ENCODE measurements at regions not wholly inside any gene's neighbourhood (a gene's known extent, or its start where the extent isn't known, plus 50 kb on each side); places are given as distances from the start of the nearest gene placed in this dataset.

- peaks cover 12% of the 10 kb centered on the region for H3K9me3 Mint-ChIP-seq
- H3K4me1 Mint-ChIP-seq (ENCODE audit: unreplicated experiment) = no peaks in the 10 kb centered on the region
- no peak for TF ChIP-seq CTCF (conservative IDR thresholded peaks at IDR 0.05)
- H3K27ac Mint-ChIP-seq = no peak overlapping the region
- DNase-seq (ENCODE audit: extremely low spot score, unreplicated experiment) = no peak
- H3K36me3 Mint-ChIP-seq = no peaks in the 10 kb centered on the region
- no peak overlapping the region for H3K4me3 Mint-ChIP-seq
- no peaks in the 10 kb centered on the region for H3K27me3 Mint-ChIP-seq
Observed at GRCh38 chr6:51323056-51323455, 504.4 kb downstream of the TFAP2B start.

DNA sequence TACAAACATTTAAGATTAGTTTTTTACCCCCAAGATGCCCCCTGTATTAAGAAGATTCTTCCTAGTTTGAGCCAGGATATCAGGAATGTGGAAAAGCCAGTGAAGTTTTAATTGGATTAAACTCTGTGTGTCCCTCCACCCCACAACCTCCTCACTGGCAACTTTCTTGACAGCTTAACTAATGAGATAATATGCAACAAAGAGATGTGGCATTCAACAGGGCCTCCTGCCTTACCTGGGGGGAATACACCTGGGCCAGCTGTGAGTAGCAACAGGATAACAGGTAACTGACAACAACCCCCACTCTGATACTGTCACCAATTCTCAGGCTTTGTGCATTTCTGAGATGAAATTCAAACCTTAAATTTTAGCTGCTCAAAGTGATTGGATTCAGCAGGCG, 512.3 kb downstream of the TFAP2B start:
- H3K9me3 Mint-ChIP-seq = no peaks in the 10 kb centered on the region
- peak overlapping the region; percentile 2 for H3K4me3 Mint-ChIP-seq
- H3K27me3 Mint-ChIP-seq = no peaks in the 10 kb centered on the region
- TF ChIP-seq CTCF (conservative IDR thresholded peaks at IDR 0.05) = no peak
- peaks cover 13% of the 10 kb centered on the region for H3K4me1 Mint-ChIP-seq (ENCODE audit: unreplicated experiment)
- H3K27ac Mint-ChIP-seq = peak overlapping the region; percentile 63
- peaks cover 3% of the 10 kb centered on the region for H3K36me3 Mint-ChIP-seq
- DNase-seq (ENCODE audit: extremely low spot score, unreplicated experiment) = no peak

DNA sequence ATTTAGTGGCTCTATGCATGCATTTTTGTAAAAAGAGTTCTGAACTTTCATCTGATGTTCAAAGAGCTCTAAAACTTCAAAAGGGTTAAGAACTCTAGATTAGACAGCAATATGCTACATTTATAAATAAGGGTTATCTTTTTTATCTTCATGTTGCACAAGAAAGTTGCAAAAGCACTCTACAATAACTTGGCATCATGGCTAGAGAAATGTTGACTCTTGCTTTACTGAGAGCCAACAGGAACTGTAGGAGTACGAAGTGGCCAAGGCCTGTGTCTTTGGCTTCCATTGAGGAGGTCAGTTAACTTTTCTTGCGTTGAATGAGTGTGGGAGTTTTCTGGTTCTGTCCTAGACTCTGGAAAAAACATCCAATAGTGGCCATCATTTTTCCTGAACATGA, 516.9 kb downstream of the TFAP2B start:
- no peak for TF ChIP-seq CTCF (conservative IDR thresholded peaks at IDR 0.05)
- DNase-seq (ENCODE audit: extremely low spot score, unreplicated experiment) = no peak
- Mint-ChIP-seq H3K27ac (no peak overlapping the region), H3K9me3 (no peaks in the 10 kb centered on the region), H3K4me3 (no peak overlapping the region), H3K27me3 (no peaks in the 10 kb centered on the region), H3K36me3 (no peaks in the 10 kb centered on the region), H3K4me1 (ENCODE audit: unreplicated experiment) (peaks cover 10% of the 10 kb centered on the region)

DNA sequence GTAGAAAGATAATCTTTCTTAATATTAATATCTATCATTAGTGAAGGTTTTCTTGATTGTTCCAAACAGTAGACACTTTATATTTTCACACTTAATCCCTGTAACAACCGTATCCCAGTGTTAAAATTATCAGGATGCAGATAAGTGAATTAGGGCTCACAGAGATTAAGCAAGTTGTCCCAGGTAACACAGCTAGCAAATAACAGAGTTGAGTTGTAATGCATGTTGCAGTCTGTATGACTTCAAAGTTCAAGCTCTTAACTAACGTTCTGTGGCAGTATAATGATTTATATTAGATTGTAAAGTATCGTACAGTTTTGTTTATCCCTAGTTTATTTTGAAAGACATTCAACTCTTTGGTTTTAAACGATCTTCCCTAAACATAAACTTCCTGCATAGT, 517.5 kb downstream of the TFAP2B start:
- no peaks in the 10 kb centered on the region for H3K27me3 Mint-ChIP-seq
- H3K27ac Mint-ChIP-seq = no peak overlapping the region
- DNase-seq (ENCODE audit: extremely low spot score, unreplicated experiment) = no peak
- no peaks in the 10 kb centered on the region for H3K36me3 Mint-ChIP-seq
- H3K4me1 Mint-ChIP-seq (ENCODE audit: unreplicated experiment) = peaks cover 3% of the 10 kb centered on the region
- TF ChIP-seq CTCF (conservative IDR thresholded peaks at IDR 0.05) = no peak
- H3K4me3 Mint-ChIP-seq = no peak overlapping the region
- H3K9me3 Mint-ChIP-seq = no peaks in the 10 kb centered on the region

GRCh38 chr6:51337277-51337676, 518.6 kb downstream of the TFAP2B start:
- Mint-ChIP-seq H3K27me3 (no peaks in the 10 kb centered on the region), H3K27ac (peak overlapping the region; percentile 57), H3K9me3 (no peaks in the 10 kb centered on the region), H3K36me3 (no peaks in the 10 kb centered on the region), H3K4me3 (no peak overlapping the region), H3K4me1 (ENCODE audit: unreplicated experiment) (no peaks in the 10 kb centered on the region)
- DNase-seq (ENCODE audit: extremely low spot score, unreplicated experiment) = no peak
- no peak for TF ChIP-seq CTCF (conservative IDR thresholded peaks at IDR 0.05)

DNA sequence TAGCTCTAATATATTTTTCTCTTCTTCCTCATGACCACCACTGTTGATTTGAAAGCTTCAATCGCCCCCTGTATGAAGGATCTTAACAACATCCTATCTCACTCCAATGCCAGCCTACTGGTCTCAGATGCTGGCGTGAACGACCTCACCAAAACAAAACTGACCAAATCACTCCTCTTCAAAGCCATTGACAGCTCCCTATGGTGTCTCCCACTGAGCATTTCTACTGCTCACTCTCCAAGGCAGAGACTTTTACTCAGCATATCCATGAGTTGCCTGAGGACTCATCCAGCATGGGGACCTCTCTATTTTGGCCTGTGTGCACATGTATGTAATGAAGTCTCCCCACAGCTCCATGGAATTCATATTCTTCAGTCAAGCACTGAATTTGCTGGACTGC, 520.4 kb downstream of the TFAP2B start:
- Mint-ChIP-seq H3K27ac (no peak overlapping the region), H3K9me3 (no peaks in the 10 kb centered on the region), H3K4me1 (ENCODE audit: unreplicated experiment) (no peaks in the 10 kb centered on the region), H3K36me3 (no peaks in the 10 kb centered on the region), H3K27me3 (no peaks in the 10 kb centered on the region), H3K4me3 (no peak overlapping the region)
- TF ChIP-seq CTCF (conservative IDR thresholded peaks at IDR 0.05) = no peak
- no peak for DNase-seq (ENCODE audit: extremely low spot score, unreplicated experiment)
